CD4-positive, alpha-beta memory T cell (primary cell): ENCODE measurements at regions not wholly inside any gene's neighbourhood (a gene's known extent, or its start where the extent isn't known, plus 50 kb on each side); places are given as distances from the start of the nearest gene placed in this dataset.

Experiments
- CTCF ChIA-PET: fragments of 350-600 bp; sonication (Branson Sonifier 250); formaldehyde crosslinking; loops from one replicate; lab custom pipeline; 2021; ENCODE audit warnings: inconsistent platforms; ENCODE audit not compliant: partially characterized antibody; lab: Charles Lee
- POLR2A ChIA-PET: fragments of 350-600 bp; sonication (Branson Sonifier 250); formaldehyde crosslinking; loops from one replicate; lab custom pipeline; 2021; ENCODE audit not compliant: partially characterized antibody; lab: Charles Lee
- DNase-seq, 5 donors: peaks; one replicate each; pipeline versions ENCODE4 v3.0.0 to v3.0.0-alpha.2; 2020 to 2022; ENCODE audit warnings: mixed read lengths in 1 of 5
- H3K27ac ChIP-seq: one replicate; pipeline ENCODE4 v1.7.0; 2013; ENCODE audit warnings: low read depth, low read length
- H3K27me3 ChIP-seq: 2 replicates; pipeline ENCODE4 v1.7.0; 2013; ENCODE audit warnings: mild to moderate bottlenecking, low read length, moderate library complexity; ENCODE audit not compliant: insufficient read depth
- H3K36me3 ChIP-seq: 2 replicates; pipeline ENCODE4 v1.7.0; 2013; ENCODE audit warnings: mild to moderate bottlenecking, low read length, moderate library complexity; ENCODE audit not compliant: insufficient read depth
- H3K4me1 ChIP-seq: 2 replicates; pipeline ENCODE4 v1.7.0; 2013; ENCODE audit warnings: mild to moderate bottlenecking, low read length, moderate library complexity; ENCODE audit not compliant: insufficient read depth
- H3K4me3 ChIP-seq, 2 donors: one replicate each; pipeline ENCODE4 v1.7.0; 2013; ENCODE audit warnings: low read length in 2 of 2, mild to moderate bottlenecking in 1 of 2
- H3K9me3 ChIP-seq, 2 donors: one replicate each; pipeline ENCODE4 v1.7.0; 2013; ENCODE audit warnings: low read length in 2 of 2, control low read depth in 1 of 2; ENCODE audit not compliant: control insufficient read depth in 1 of 2
- H3K27ac Mint-ChIP-seq, 7 donors: one replicate each; pipeline ENCODE4 v1.8.0; 2020 to 2021; ENCODE audit warnings: mixed read lengths in 7 of 7, mild to moderate bottlenecking in 6 of 7, inconsistent platforms in 3 of 7, moderate library complexity in 3 of 7
- H3K27me3 Mint-ChIP-seq, 2 donors: one replicate each; pipeline ENCODE4 v1.8.0; 2020 to 2021; ENCODE audit warnings: mixed read lengths in 2 of 2
- H3K36me3 Mint-ChIP-seq, 2 donors: one replicate each; pipeline ENCODE4 v1.8.0; 2020 to 2021; ENCODE audit warnings: mixed read lengths in 2 of 2, inconsistent platforms in 1 of 2, mild to moderate bottlenecking in 1 of 2
- H3K4me1 Mint-ChIP-seq, 4 donors: one replicate each; pipeline ENCODE4 v1.8.0; 2020 to 2021; ENCODE audit warnings: mixed read lengths in 4 of 4, mild to moderate bottlenecking in 1 of 4
- H3K4me3 Mint-ChIP-seq, 8 donors: one replicate each; pipeline ENCODE4 v1.8.0; 2020 to 2021; ENCODE audit warnings: mixed read lengths in 8 of 8, mild to moderate bottlenecking in 7 of 8, moderate library complexity in 6 of 8, inconsistent platforms in 3 of 8
- H3K9me3 Mint-ChIP-seq, 8 donors: one replicate each; pipeline ENCODE4 v1.8.0; 2020 to 2021; ENCODE audit warnings: mixed read lengths in 8 of 8, mild to moderate bottlenecking in 5 of 8, inconsistent platforms in 3 of 8, moderate library complexity in 1 of 8
- intact Hi-C: fragments of 100-400 bp; cut with micrococcal nuclease; formaldehyde crosslinking; loops from one replicate; pipeline ENCODE4 v1.15.1; 2023

DNA sequence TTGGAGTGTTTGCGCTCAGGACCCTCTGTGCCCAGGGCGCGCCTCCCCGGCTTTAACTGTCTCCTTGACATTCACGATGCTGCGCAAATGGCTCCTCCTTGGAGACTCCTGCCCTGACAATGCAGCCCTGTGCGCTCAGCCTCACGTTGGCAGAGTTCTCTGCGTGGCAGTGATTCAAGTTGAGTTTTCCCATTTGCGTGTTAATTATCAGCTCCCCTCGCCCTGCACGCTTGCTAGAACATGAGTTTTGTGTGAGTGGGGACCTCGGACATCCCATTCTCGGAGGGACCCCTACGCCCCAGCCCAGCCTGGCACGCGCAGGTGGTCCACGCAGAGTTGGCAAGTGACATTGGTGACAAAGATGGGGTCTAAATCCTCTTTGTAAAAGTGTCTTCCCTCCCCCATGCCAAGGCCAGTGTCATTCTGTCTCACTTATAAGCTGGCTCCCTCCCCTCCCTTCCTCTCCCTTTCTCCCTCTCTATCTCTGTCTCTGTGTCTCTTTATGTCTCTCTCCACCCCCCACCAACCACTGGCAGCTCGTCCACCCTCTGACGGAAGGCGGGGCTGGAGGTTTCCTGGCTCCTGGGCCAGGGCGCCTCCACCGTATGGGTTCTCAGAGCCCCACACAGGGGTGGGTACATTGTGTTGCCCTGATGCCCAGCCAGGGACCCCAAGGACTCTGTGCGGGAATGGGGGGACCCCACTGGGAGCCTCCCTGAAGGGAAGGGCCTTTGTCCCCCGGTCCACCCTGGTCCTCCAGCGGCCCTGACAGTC is 169.3 kb downstream of the OLFM1 start:
- Histone ChIP-seq H3K9me3 (no peaks in the 10 kb centered on the region), H3K4me3 (no peak overlapping the region), H3K36me3 (no peaks in the 10 kb centered on the region), H3K27ac (no peak overlapping the region), H3K4me1 (no peaks in the 10 kb centered on the region), H3K27me3 (no peaks in the 10 kb centered on the region)
- H3K4me1 Mint-ChIP-seq: peaks cover 0 to 2% (median 0%) of the 10 kb centered on the region in 4 donors
- H3K27ac Mint-ChIP-seq: no peak overlapping the region
- ChIA-PET CTCF (no interaction called here), POLR2A (no interaction called here)
- intact Hi-C loops: no loop called here
- H3K9me3 Mint-ChIP-seq: peaks cover 0 to 2% (median 0%) of the 10 kb centered on the region in 8 donors
- H3K4me3 Mint-ChIP-seq: no peak overlapping the region
- H3K27me3 Mint-ChIP-seq: peaks cover 0 to 7% of the 10 kb centered on the region in 2 donors
- DNase-seq: no peak
- no peaks in the 10 kb centered on the region for H3K36me3 Mint-ChIP-seq

GRCh38 chr9:135258461-135258860 is 171.0 kb downstream of the OLFM1 start:
- Histone ChIP-seq H3K27me3 (no peaks in the 10 kb centered on the region), H3K4me1 (no peaks in the 10 kb centered on the region), H3K36me3 (no peaks in the 10 kb centered on the region), H3K4me3 (no peak overlapping the region), H3K9me3 (no peaks in the 10 kb centered on the region), H3K27ac (no peak overlapping the region)
- peaks cover 0 to 2% of the 10 kb centered on the region in 2 donors for H3K27me3 Mint-ChIP-seq
- no peaks in the 10 kb centered on the region for H3K9me3 Mint-ChIP-seq
- no peak for DNase-seq
- H3K4me1 Mint-ChIP-seq: no peaks in the 10 kb centered on the region
- intact Hi-C loops: no loop called here
- H3K27ac Mint-ChIP-seq: no peak overlapping the region
- POLR2A ChIA-PET: no interaction called here
- CTCF ChIA-PET: no interaction called here
- H3K36me3 Mint-ChIP-seq: no peaks in the 10 kb centered on the region
- no peak overlapping the region for H3K4me3 Mint-ChIP-seq

GRCh38 chr9:135259273-135259672 is 171.8 kb downstream of the OLFM1 start:
- H3K4me1 ChIP-seq: no peaks in the 10 kb centered on the region
- Mint-ChIP-seq H3K27ac (no peak overlapping the region), H3K27me3 (peaks cover 0 to 2% of the 10 kb centered on the region in 2 donors), H3K4me1 (no peaks in the 10 kb centered on the region), H3K4me3 (no peak overlapping the region), H3K9me3 (no peaks in the 10 kb centered on the region), H3K36me3 (no peaks in the 10 kb centered on the region)
- DNase-seq: no peak
- ChIA-PET CTCF (no interaction called here), POLR2A (no interaction called here)
- H3K4me3 ChIP-seq: no peak overlapping the region
- H3K27ac ChIP-seq: no peak overlapping the region
- no peaks in the 10 kb centered on the region for H3K9me3 ChIP-seq
- no peaks in the 10 kb centered on the region for H3K27me3 ChIP-seq
- no peaks in the 10 kb centered on the region for H3K36me3 ChIP-seq
- intact Hi-C loops: no loop called here

- ChIA-PET POLR2A (no interaction called here), CTCF (no interaction called here)
- no peaks in the 10 kb centered on the region for H3K4me1 ChIP-seq
- DNase-seq: no peak
- H3K4me3 Mint-ChIP-seq: no peak overlapping the region
- H3K36me3 ChIP-seq: no peaks in the 10 kb centered on the region
- no peak overlapping the region for H3K4me3 ChIP-seq
- no peak overlapping the region for H3K27ac ChIP-seq
- H3K36me3 Mint-ChIP-seq: no peaks in the 10 kb centered on the region
- peaks cover 0 to 2% of the 10 kb centered on the region in 2 donors for H3K27me3 Mint-ChIP-seq
- H3K27me3 ChIP-seq: no peaks in the 10 kb centered on the region
- H3K4me1 Mint-ChIP-seq: no peaks in the 10 kb centered on the region
- H3K9me3 Mint-ChIP-seq: no peaks in the 10 kb centered on the region
- H3K27ac Mint-ChIP-seq: no peak overlapping the region
- H3K9me3 ChIP-seq: no peaks in the 10 kb centered on the region
- intact Hi-C loops: no loop called here
Observed at GRCh38 chr9:135260221-135261180, 173.0 kb downstream of the OLFM1 start.

GRCh38 chr9:135262248-135262647 is 174.8 kb downstream of the OLFM1 start:
- intact Hi-C loops: no loop called here
- POLR2A ChIA-PET: no interaction called here

GRCh38 chr9:135263511-135263910 is 176.0 kb downstream of the OLFM1 start:
- no peaks in the 10 kb centered on the region for H3K9me3 Mint-ChIP-seq
- H3K4me3 Mint-ChIP-seq: no peak overlapping the region
- H3K27ac Mint-ChIP-seq: no peak overlapping the region
- intact Hi-C loops: no loop called here
- peaks cover 7 to 9% of the 10 kb centered on the region in 2 donors for H3K27me3 Mint-ChIP-seq
- H3K4me1 Mint-ChIP-seq: no peaks in the 10 kb centered on the region
- no peaks in the 10 kb centered on the region for H3K36me3 Mint-ChIP-seq
- H3K36me3 ChIP-seq: no peaks in the 10 kb centered on the region
- DNase-seq: no peak
- ChIA-PET POLR2A (no interaction called here), CTCF (no interaction called here)
- no peak overlapping the region for H3K27ac ChIP-seq
- H3K27me3 ChIP-seq: no peaks in the 10 kb centered on the region
- no peak overlapping the region for H3K4me3 ChIP-seq
- H3K4me1 ChIP-seq: no peaks in the 10 kb centered on the region
- no peaks in the 10 kb centered on the region for H3K9me3 ChIP-seq

More at GRCh38 chr9:135262248-135262647, 174.8 kb downstream of the OLFM1 start:
- Histone ChIP-seq H3K27ac (no peak overlapping the region), H3K27me3 (no peaks in the 10 kb centered on the region), H3K4me3 (no peak overlapping the region), H3K9me3 (no peaks in the 10 kb centered on the region), H3K4me1 (no peaks in the 10 kb centered on the region), H3K36me3 (no peaks in the 10 kb centered on the region)
- H3K27me3 Mint-ChIP-seq: peaks cover 7 to 9% of the 10 kb centered on the region in 2 donors
- no peak for DNase-seq
- H3K4me1 Mint-ChIP-seq: no peaks in the 10 kb centered on the region
- no peak overlapping the region for H3K27ac Mint-ChIP-seq
- CTCF ChIA-PET: no interaction called here
- no peaks in the 10 kb centered on the region for H3K9me3 Mint-ChIP-seq
- H3K4me3 Mint-ChIP-seq: no peak overlapping the region
- H3K36me3 Mint-ChIP-seq: no peaks in the 10 kb centered on the region

DNA sequence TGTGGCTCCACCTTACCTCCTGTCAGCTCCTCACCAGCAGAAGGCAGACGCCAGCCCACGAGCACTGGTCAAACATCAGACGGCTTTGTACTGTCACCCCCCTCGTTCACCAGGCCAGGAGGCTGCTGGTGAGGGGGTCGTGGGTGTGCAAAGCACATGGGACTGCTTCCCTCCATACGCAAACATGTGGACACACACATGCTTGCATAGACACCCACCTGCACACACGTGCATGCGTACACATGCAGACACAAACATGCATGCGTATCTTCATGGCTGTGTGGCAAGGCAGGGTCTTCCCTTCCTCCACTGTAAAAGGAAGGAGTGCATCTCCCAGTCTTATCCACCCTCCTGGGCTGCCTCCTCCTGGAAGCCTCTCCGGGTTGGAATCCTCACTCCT is 178.5 kb downstream of the OLFM1 start:
- no peaks in the 10 kb centered on the region for H3K27me3 ChIP-seq

More for the DNA sequence above, 178.5 kb downstream of the OLFM1 start:
- Histone ChIP-seq H3K4me3 (no peak overlapping the region), H3K9me3 (no peaks in the 10 kb centered on the region), H3K27ac (no peak overlapping the region), H3K36me3 (no peaks in the 10 kb centered on the region), H3K4me1 (no peaks in the 10 kb centered on the region)
- POLR2A ChIA-PET: no interaction called here
- no peaks in the 10 kb centered on the region for H3K4me1 Mint-ChIP-seq
- H3K27ac Mint-ChIP-seq: no peak overlapping the region
- CTCF ChIA-PET: no interaction called here
- no peak for DNase-seq
- H3K9me3 Mint-ChIP-seq: peaks cover 0 to 2% (median 0%) of the 10 kb centered on the region in 8 donors
- intact Hi-C loops: no loop called here
- H3K36me3 Mint-ChIP-seq: no peaks in the 10 kb centered on the region
- H3K4me3 Mint-ChIP-seq: no peak overlapping the region
- H3K27me3 Mint-ChIP-seq: peaks cover 7 to 9% of the 10 kb centered on the region in 2 donors
